GM18498 (cell line): ENCODE measurements at regions not wholly inside any gene's neighbourhood (a gene's known extent, or its start where the extent isn't known, plus 50 kb on each side); places are given as distances from the start of the nearest gene placed in this dataset.
"Not testable (repeated sequence)": the region's sequence is repeated elsewhere in the genome, so short reads cannot be mapped to it uniquely, and the experiment has no call there.

Experiments used
- ATAC-seq: cut with Tn5 transposase; IDR thresholded peaks from one replicate; pipeline ENCODE4 v1.9.1; 2021; ENCODE audit warnings: mild to moderate bottlenecking, moderate library complexity; ENCODE audit not compliant: unreplicated experiment

DNA sequence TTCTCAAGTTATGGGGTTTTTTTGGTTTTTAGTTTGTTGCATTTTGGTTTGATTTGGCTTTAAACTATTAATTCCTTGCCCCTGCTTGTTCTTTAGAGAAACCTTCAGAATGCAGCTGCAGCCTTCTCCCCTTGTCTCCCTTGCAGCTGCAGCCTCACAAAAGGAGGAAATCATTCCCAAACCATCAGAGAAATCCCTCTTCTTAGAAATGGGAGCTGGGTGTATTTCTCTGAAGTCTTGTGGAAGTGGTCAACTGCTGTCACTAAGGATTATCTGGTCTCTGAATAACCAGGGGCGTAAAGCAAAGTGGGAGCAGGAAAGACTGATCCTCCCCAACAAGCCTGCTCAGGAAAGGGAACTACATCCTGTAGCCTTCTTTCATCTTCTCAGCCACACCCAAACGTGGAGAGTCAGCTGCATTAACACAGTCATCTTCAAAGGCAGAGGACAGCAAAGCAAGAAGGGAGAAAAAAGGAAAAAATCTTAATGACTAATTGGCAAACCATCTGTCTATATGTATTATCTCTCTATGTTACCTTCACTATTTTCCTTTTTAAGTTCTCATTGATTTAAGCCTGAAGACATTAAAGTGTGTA is 1834.1 kb upstream of the PIK3C3 start:
- no peak for ATAC-seq

- no peak for ATAC-seq
Measured at GRCh38 chr18:40120356-40120755, 1834.7 kb upstream of the PIK3C3 start.

DNA sequence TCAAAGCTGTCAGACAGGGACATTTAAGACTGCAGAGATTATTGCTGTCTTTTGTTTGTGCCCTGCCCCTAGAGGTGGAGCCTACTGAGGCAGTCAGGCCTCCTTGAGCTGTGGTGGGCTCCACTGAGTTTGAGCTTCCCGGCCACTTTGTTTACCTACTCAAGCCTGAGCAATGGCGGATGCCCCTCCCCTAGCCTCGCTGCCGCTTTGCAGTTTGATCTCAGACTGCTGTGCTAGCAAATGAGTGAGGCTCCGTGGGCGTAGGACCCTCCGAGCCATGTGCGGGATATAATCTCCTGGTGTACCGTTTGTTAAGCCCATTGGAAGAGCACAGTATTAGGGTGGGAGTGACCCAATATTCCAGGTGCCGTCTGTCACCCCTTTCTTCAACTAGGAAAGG is 1835.5 kb upstream of the PIK3C3 start:
- ATAC-seq = not testable (repeated sequence)

DNA sequence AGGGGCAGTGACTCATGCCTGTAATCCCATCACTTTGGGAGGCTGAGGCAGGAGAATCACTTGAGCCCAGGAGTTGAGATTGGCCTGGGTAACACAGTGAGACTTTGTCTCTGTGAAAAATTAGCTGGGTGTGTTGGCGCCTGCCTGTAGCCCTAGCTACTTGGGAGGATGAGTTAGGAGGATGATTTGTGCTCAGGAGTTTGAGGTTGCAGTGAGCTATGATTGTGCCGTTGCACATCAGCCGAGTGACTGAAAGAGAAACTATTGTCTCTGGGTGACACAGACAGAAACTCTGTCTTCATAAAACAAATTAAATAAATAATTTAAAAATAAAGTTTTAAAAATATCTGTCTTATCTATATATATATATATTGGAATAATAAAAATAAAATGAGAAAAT is 1844.6 kb upstream of the PIK3C3 start:
- no peak for ATAC-seq

DNA sequence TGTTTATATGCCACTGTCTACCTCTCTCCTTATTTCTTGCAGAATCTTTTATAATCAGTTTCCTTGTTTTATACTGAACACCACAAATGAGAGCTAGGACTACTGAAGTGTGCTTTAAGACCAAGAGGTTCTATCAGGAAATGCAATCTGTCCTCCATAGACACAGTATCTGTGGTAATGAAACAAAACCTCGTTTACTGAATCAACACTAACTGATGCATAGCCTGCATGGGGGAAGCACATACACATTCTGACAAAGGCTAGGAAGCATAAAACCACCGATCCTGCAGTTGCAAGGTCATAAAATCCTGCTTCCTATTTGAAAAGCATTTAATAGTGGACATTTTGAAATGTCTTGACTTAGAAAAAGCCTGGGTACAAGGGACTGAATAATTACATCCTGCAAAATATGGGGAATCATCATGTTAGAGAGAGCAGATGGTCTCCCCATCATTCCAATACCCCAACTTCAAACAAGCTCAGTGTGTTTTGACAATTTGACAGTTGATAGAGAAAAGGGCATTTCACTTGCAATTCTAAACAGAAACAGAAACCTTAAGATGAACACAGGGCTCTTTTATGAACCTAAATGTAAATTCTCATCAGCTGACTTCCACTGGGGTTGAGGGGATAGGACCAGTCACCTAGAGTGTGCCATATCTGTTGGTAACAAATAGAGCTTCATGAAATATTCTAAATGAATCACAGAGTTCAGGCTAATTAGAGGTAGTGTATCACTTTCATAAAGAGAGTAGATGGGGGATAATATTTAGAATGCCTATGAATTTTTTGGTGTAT is 1845.6 kb upstream of the PIK3C3 start:
- ATAC-seq = no peak

DNA sequence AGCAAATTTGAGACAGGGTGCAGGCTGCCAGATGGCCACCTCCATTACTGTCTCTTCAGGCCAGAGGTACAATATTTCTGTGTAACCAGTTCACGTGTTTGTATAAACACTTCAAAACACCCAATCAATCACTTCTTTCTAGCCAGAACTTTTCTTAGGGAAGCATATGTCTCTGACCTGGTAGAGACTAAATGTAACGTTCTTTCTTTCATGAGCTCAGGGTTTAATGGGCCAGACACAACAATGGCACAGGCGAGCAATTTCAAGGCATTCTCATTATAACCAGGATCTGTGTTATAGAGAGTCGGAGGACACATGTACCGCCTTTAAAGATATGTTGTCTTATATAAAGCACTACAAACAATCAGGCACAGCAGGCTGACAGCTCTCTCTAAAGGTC is 1846.4 kb upstream of the PIK3C3 start:
- ATAC-seq = no peak

- ATAC-seq = no peak
Measured at GRCh38 chr18:40102903-40103302, 1852.1 kb upstream of the PIK3C3 start.

DNA sequence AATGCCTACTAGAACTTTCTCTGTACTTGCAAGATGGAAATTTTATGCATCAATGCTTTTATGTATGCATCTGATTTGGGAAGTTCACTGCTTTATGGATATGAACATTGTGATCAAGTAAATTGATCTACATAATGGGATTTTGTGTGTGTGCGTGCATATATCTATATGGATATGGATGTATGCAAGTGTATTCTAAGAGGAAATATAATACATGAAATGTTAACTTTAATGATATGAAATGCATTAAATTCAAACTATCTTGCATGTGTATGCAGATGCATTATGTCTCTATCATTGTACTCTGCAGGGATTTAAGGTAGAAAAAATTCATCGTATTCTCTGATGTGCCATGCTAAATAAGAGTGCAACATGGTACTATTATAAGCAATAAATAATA is 1855.4 kb upstream of the PIK3C3 start:
- ATAC-seq = no peak

DNA sequence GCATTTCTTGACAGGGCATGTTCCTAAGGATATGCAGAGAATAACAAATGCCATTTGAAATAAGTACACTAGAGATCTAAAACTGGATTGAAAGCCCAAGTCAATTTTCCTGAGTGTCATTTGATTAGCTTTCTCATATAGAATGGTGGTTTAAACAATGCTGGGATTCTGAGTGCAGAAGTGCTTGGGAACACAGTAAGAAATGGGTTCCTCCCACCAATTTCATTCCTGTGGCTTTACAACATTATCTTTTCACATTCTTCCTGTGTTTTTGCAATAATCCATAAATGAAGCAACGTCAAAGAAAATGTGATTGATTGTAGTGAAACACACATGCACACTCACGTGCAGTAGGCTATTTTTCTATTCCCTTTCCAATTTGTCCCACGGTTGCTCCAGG is 1858.4 kb upstream of the PIK3C3 start:
- ATAC-seq = no peak

- ATAC-seq = no peak
Measured at GRCh38 chr18:40094441-40094840, 1860.6 kb upstream of the PIK3C3 start.

DNA sequence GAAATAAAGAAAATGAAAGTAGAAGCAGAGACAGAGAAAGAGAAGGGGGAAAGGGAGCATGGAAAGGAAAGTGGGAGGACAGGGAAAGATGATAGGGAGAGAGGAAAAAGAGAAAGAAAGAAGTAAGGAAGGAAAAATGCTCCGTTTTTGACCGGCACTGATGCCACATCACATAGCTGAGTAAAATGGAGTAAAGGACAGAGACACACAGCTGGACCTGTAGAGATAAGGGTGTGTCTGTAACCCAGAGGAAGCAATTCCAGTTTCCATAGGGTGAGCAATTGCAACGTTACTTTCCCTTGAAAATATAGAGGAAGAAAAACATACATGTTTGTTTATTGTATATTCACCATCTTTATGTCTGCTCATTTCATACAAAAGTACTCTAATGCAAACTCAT is 1866.9 kb upstream of the PIK3C3 start:
- no peak for ATAC-seq

GRCh38 chr18:40079786-40080185 is 1875.2 kb upstream of the PIK3C3 start:
- no peak for ATAC-seq

GRCh38 chr18:40075616-40076015 is 1879.4 kb upstream of the PIK3C3 start:
- ATAC-seq = no peak

DNA sequence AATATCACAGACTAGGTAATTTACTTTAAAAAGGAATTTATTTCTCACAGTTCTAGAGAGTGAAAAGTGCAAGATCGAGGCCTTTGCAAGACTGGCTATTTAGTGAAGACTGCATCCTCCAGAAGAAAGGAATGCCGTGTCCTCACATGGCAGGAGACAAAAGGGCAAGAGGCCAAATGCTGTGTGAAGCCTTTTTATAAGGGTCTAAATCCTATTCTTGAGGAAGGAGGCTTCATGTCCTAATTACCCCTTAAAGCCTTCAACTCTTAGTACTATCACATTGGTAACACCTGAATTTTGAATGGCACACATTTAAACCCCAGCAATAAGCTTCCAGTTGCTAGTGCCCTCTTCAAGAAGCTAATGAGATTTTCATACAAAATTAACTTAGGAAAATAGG is 1882.3 kb upstream of the PIK3C3 start:
- no peak for ATAC-seq

DNA sequence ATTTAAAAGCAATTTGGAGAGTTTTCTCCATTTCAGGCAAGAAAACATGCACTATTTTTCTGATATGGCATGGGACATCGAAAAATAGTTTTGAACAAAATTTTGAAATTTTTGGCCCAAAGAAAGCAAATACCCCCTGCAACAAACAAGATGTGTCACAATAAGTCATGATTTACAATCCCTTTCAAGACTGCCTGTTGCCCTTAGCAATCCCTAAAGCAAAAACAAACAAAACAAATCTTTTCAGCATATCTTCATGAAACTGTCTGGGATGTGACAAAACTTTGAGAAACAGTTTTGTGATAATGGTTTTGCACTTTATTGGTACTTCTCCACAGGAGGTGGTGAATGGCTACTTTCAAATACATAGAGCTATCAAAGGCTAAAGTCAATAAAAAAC is 1888.7 kb upstream of the PIK3C3 start:
- ATAC-seq = no peak

GRCh38 chr18:40063488-40063887 is 1891.5 kb upstream of the PIK3C3 start:
- ATAC-seq = no peak

- ATAC-seq = no peak
Measured at GRCh38 chr18:40061086-40061485, 1893.9 kb upstream of the PIK3C3 start.

- no peak for ATAC-seq
Measured at GRCh38 chr18:40060562-40060961, 1894.5 kb upstream of the PIK3C3 start.

GRCh38 chr18:40058811-40059570 is 1896.0 kb upstream of the PIK3C3 start:
- ATAC-seq = no peak

DNA sequence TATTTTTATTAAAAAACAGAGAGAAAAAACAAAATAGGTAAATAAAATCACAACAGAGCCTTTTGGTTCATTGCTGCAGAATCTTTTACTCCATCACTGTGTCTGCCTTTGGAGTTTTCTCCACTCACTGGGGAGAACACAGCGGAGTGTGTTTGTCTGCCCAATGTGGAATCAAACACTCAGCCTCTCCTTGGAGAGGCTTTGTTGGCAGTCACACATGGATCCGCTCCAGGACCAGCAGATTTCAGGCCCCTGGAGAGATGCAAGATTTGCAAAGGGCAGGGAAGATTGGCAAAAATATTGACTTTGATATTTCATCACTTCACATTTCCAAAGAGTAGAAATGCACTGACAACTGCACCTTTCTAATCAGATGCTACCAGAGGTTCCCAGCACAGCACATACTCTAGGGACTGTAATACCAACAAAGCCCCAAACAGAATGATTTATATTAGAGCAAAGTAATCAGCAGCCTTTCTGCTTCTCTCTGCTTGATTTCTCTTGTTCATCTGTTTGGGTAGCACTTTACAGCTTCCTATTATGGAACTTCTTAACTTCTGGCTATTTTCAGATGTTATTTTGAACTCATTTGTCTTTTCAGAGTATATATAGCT is 1898.8 kb upstream of the PIK3C3 start:
- no peak for ATAC-seq

DNA sequence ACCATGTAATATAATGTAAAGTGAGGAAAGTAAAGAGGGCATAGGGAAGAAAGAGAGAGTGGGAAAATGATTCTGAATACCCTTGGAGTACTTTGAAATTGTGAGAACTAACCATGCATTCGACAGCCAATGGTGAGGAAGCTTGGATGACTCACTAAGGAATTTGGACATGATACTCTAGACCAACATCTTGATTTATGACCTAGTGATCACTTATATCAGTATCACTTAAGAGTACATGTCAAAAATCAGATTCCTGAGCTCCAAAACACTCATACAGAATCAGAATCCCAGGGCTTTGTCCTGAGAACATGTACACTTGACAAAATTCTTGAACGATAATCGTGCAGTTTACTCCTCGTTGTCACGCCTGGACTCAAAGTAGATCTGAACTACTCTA is 1899.8 kb upstream of the PIK3C3 start:
- no peak for ATAC-seq

DNA sequence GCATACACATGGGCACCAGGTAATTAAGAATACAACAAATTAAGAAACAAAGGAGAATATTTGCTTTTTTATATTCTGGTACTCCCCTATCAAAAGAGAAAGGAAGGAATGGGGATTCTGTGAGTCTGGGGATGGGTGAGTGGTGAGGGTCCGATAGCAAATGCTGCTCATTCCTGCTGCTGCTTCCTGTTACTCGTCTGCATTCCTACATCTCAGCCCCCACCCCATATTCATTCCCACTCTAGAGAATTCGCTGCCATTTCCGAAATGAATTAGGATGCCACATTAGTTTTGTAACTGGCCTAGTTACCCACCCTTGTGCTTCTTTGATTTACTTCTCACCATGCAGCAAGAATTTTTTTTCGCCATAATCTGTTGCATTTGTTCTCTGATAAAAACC is 1905.3 kb upstream of the PIK3C3 start:
- ATAC-seq = no peak
